PC-3 (cell line): ENCODE measurements at regions not wholly inside any gene's neighbourhood (a gene's known extent, or its start where the extent isn't known, plus 50 kb on each side); places are given as distances from the start of the nearest gene placed in this dataset.

Source experiments
- ATAC-seq: fragments of 200-7000 bp; cut with Tn5 transposase; 2 replicates; pipeline ENCODE4 v1.9.1; 2020; ENCODE audit warnings: mild to moderate bottlenecking, moderate library complexity
- BruUV-seq: library from RNA; stranded (reverse); fragments of 400-500 nt; replicated peaks from 2 replicates; lab custom pipeline; 2021; lab: Mats Ljungman, UMichigan
- CTCF ChIA-PET: fragments of 300-600 bp; sonication (Branson Sonifier 250); formaldehyde crosslinking; loops from one replicate; lab custom pipeline; 2022; ENCODE audit warnings: antibody characterized with exemption; lab: Charles Lee
- POLR2A ChIA-PET: fragments of 300-600 bp; sonication (Branson Sonifier 250); formaldehyde crosslinking; loops from one replicate; lab custom pipeline; 2022; ENCODE audit warnings: antibody characterized with exemption; ENCODE audit not compliant: unreplicated experiment; lab: Charles Lee
- DNase-seq: peaks from one replicate; pipeline ENCODE4 v3.0.0-alpha.2; 2015
- H2AFZ ChIP-seq: fragments of 300-600 bp; sonication (generic); 2 replicates; pipeline ENCODE4 v1.6.0; 2016; ENCODE audit warnings: antibody characterized with exemption, low read length
- H3F3A ChIP-seq: fragments of 300-600 bp; sonication (generic); one replicate; pipeline ENCODE4 v1.6.0; 2017; ENCODE audit warnings: antibody characterized with exemption, low read length, control low read depth, mild to moderate bottlenecking; ENCODE audit not compliant: unreplicated experiment
- H3K27ac ChIP-seq: fragments of 300-600 bp; sonication (generic); 2 replicates; pipeline ENCODE4 v1.5.1; 2016; ENCODE audit warnings: mild to moderate bottlenecking, low read length
- H3K27me3 ChIP-seq: fragments of 300-600 bp; sonication (generic); 2 replicates; pipeline ENCODE4 v1.6.1; 2016; ENCODE audit warnings: low read length, mixed read lengths
- H3K36me3 ChIP-seq: fragments of 300-600 bp; sonication (generic); 2 replicates; pipeline ENCODE4 v1.6.1; 2016; ENCODE audit warnings: low read depth, mixed run types, low read length, mixed read lengths
- H3K4me1 ChIP-seq: fragments of 300-600 bp; sonication (generic); 2 replicates; pipeline ENCODE4 v1.5.1; 2016; ENCODE audit warnings: low read length; ENCODE audit not compliant: insufficient read depth
- H3K4me2 ChIP-seq: fragments of 300-600 bp; sonication (generic); 2 replicates; pipeline ENCODE4 v1.6.0; 2016; ENCODE audit warnings: low read length
- H3K4me3 ChIP-seq: fragments of 300-600 bp; sonication (generic); 2 replicates; pipeline ENCODE4 v1.5.1; 2016; ENCODE audit warnings: mild to moderate bottlenecking, low read length, mixed read lengths
- H3K79me2 ChIP-seq: fragments of 300-600 bp; sonication (generic); 2 replicates; pipeline ENCODE4 v1.6.1; 2017; ENCODE audit warnings: low read length, mixed read lengths
- H3K9ac ChIP-seq: fragments of 300-600 bp; sonication (generic); 2 replicates; pipeline ENCODE4 v1.6.0; 2016; ENCODE audit warnings: mild to moderate bottlenecking, low read length
- H3K9me2 ChIP-seq: fragments of 300-600 bp; sonication (generic); replicated peaks from 2 replicates; pipeline ENCODE4 v1.6.1; 2016; ENCODE audit warnings: mixed run types, low read length, mixed read lengths
- H3K9me3 ChIP-seq: fragments of 300-600 bp; sonication (generic); 2 replicates; pipeline ENCODE4 v1.6.1; 2016; ENCODE audit warnings: low read length, mixed read lengths
- H4K20me1 ChIP-seq: fragments of 300-600 bp; sonication (generic); 2 replicates; pipeline ENCODE4 v1.6.1; 2016; ENCODE audit warnings: low read length, mixed read lengths
- CTCF ChIP-seq: fragments of 300-600 bp; sonication (generic); conservative IDR thresholded peaks from 2 replicates; pipeline ENCODE4 v1.5.1; 2017; ENCODE audit warnings: antibody characterized with exemption, low read depth, mild to moderate bottlenecking, low read length
- EZH2 ChIP-seq: fragments of 300-600 bp; sonication (generic); IDR thresholded peaks from one replicate; pipeline ENCODE4 v1.6.1; 2017; ENCODE audit warnings: antibody characterized with exemption, mild to moderate bottlenecking, low read length; ENCODE audit not compliant: unreplicated experiment
- EZH2phosphoT487 ChIP-seq: fragments of 300-600 bp; sonication (generic); IDR thresholded peaks from 2 replicates; pipeline ENCODE4 v1.6.1; 2018; ENCODE audit warnings: mild to moderate bottlenecking, antibody characterized with exemption, low read length, borderline replicate concordance
- intact Hi-C: fragments of 100-400 bp; cut with micrococcal nuclease; formaldehyde crosslinking; loops from 2 replicates; pipeline ENCODE4 v1.9.0; 2023

- no peak overlapping the region for H2AFZ ChIP-seq
- no peak overlapping the region for H3K9ac ChIP-seq
- H3K9me2 ChIP-seq = no peaks in the 10 kb centered on the region
- no peak overlapping the region for H3K4me2 ChIP-seq
- H3K9me3 ChIP-seq = no peaks in the 10 kb centered on the region
- ATAC-seq = no peak
- H3F3A ChIP-seq = no peaks in the 10 kb centered on the region
- no peaks in the 10 kb centered on the region for H3K27me3 ChIP-seq
- DNase-seq = no peak
- ChIA-PET CTCF (no interaction called here), POLR2A (no interaction called here)
- H3K27ac ChIP-seq = no peak overlapping the region
- no peaks in the 10 kb centered on the region for H4K20me1 ChIP-seq
- H3K79me2 ChIP-seq = no peaks in the 10 kb centered on the region
- no peaks in the 10 kb centered on the region for H3K4me1 ChIP-seq
- TF ChIP-seq EZH2phosphoT487 (no peak), CTCF (no peak), EZH2 (no peak)
- intact Hi-C loops = no loop called here
- H3K4me3 ChIP-seq = no peak overlapping the region
- no TSS peak for BruUV-seq
- no peaks in the 10 kb centered on the region for H3K36me3 ChIP-seq
Measured at GRCh38 chr4:41866799-41867677, 68.2 kb upstream of the TMEM33 start.

DNA sequence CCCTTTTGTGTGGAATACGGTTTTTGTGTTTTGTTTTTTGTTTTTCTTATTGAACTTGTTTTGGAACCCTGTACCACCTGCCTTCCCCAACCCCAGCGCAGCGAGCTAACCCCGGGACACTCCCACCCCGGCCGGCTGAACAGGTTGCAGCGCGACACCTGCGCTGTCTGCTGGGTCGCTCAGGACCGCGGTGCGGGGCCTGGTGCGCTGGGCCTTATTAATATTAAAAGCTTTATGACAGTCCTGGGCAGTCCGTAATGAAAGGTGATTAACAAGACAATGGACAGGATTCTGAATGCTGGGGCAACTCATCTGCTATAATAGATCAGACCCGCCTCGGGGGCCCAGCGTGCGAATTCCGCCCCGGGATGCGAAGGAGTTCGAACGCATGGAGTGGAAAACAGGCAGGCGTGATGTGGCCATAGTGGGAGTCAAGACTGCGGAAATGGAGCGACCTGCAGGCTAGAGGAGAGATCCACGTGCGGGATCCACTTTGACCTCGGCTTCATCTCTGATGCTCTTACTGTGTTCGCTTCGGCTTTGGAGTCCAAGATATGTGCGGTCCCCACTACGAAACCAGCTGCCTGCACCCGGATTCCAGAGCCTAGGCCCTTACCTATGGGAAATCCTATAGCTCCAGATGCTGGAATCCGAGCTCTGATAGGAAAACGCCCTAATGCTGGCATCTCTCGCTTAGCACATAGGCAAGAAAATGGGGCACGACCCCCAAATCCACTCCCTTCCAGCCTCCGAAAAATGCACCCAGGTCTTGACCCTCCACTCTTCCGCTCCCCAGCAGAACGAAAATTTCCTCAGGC lies 69.0 kb upstream of the TMEM33 start:
- ChIA-PET POLR2A (no interaction called here), CTCF (no interaction called here)
- Histone ChIP-seq H3K27ac (no peak overlapping the region), H3K9me2 (no peaks in the 10 kb centered on the region), H3K36me3 (no peaks in the 10 kb centered on the region), H4K20me1 (no peaks in the 10 kb centered on the region), H3K9ac (no peak overlapping the region), H3F3A (no peaks in the 10 kb centered on the region), H2AFZ (no peak overlapping the region), H3K4me3 (no peak overlapping the region), H3K27me3 (0 out of 2 replicates have a peak, but pooled peaks cover 7% of the 10 kb centered on the region), H3K79me2 (no peaks in the 10 kb centered on the region), H3K9me3 (no peaks in the 10 kb centered on the region), H3K4me2 (no peak overlapping the region), H3K4me1 (no peaks in the 10 kb centered on the region)
- BruUV-seq = no TSS peak
- intact Hi-C loops = no loop called here
- no peak for DNase-seq
- no peak for ATAC-seq
- no peak for TF ChIP-seq EZH2phosphoT487
- no peak for TF ChIP-seq EZH2
- TF ChIP-seq CTCF = no peak
